ENCODE measurements at regions not wholly inside any gene's neighbourhood (a gene's known extent, or its start where the extent isn't known, plus 50 kb on each side); places are given as distances from the start of the nearest gene placed in this dataset.
"Not testable (repeated sequence)": the region's sequence is repeated elsewhere in the genome, so short reads cannot be mapped to it uniquely, and the experiment has no call there.

DNA sequence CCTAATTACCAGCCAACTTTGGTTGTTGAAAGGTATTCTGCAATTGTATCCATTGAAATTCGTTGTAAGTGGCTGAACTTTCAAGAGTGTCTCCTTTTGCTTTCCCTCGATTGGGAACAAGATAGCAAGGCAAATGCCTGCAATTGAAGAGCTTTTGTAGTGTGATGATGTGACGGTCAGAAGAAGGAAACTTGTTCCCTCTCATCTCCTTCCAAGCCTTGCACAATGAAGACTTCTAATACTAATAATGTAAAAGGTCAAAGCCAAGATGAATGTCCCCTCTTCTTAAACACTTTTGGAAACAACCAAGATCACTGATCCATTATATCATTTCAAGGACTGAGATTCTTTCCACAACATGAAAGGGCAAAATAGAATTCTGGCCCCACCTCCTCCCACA is 101.9 kb upstream of the LMCD1 start:
- DNase-seq: no peak
- in situ Hi-C loops (cut with HindIII; ENCODE audit: low pct_ligation_motif_present, low pct_unique_long_range_greater_than_20kb, low sequenced_read_pairs): no loop called here

DNA sequence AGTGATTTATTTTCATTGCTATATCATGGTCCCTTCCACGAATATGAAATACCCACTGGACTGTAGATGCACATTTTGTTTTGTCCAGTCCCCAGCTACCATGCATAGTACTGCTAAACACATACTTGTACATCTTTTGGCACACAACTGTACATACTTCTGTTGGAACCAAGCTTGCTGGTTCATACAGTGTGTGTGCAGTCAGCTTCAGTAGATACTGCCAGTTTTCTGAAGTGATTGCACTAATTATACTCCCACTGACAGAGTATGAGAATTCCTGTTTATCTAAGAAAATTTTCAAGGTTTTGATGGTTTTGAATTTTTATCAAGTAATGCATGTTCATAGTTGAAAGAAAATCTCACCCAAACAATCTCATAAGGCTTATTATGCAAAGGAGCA is 100.7 kb upstream of the LMCD1 start:
- DNase-seq: no peak
- in situ Hi-C loops (cut with HindIII; ENCODE audit: low pct_ligation_motif_present, low pct_unique_long_range_greater_than_20kb, low sequenced_read_pairs): no loop called here

DNA sequence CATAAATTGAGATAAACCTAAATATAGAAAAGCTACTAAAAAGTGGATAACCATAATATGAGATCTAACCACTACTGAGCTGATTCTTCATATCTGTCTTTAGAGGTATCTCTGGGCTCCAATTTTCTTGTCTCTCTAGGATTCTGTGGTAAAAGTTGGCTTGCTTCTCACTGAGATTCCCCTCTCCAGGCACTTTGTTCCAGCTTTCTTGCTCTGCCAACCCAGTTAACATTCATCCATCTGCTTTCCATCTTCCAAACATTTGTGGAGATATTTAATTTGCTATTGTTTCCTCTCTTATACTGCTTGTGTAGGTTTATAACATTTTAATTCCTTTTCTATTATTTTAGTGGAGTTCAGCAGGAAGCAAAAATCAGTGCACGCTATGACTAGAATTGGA is 97.6 kb upstream of the LMCD1 start:
- no peak for DNase-seq
- in situ Hi-C loops (cut with HindIII; ENCODE audit: low pct_ligation_motif_present, low pct_unique_long_range_greater_than_20kb, low sequenced_read_pairs): no loop called here

DNA sequence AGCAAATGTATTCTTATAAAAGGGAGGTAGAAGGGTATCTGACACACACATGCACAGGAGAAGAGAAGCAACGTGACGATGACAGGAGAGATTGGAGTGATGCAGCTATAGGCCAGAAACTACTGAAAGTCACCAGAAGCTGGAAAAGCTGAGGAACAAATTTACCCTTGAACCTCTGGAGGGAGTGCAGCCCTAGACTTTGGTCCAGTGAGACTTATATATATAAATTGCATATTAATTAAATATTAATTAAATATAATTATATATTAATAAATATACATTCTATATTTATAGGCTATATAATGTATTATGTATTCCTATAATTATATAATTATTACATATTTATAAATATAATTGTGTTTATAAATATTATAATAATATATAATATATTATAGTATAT is 96.5 kb upstream of the LMCD1 start:
- in situ Hi-C loops (cut with HindIII; ENCODE audit: low pct_ligation_motif_present, low pct_unique_long_range_greater_than_20kb, low sequenced_read_pairs): no loop called here
- no peak for DNase-seq

DNA sequence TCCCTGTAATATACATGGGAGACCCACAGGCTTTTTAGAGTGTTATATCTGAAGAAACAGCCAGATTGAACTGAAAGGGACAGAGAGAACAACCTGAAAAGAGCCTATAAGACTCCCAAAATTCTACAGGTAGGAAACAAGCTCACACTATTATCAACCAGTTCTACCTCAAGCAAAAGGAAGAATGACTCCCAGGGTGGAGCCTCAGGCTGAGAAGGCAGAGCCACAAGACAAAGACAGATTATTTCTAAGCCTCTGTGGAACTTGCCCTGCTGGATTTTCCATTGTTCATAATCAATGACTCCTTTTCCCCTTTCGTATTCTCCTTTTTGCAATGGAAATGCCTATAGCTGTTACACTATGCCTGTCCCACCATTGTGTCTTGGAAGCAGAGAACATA is 95.1 kb upstream of the LMCD1 start:
- no peak for DNase-seq
- in situ Hi-C loops (cut with HindIII; ENCODE audit: low pct_ligation_motif_present, low pct_unique_long_range_greater_than_20kb, low sequenced_read_pairs): no loop called here

DNA sequence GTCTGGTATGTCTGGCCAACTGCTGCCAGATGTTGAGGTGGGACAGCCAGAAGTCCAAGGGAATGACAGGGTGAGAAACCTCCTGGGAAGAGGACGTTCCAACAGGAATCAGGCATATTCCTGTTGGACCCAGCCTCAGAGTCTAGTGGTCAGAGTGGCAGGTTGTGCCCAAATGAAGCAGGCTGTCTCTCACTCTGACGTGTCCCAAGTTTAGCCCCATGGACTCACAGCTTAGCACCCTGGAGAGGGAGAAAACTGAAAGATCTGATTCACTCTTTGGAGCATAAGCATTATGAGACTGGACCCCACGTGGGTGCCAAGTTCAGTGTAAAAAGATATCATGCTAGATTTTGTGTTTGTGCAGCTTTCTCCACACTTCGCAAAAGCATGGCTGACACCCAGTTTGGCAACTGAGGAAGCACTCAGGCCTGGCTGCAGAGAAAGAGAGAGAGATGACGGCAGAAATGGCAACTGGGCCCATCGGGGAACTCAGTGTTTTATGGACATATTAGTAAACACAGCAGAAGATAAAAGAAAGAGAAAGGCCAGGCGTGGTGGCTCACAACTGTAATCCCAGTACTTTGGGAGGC is 88.2 kb upstream of the LMCD1 start:
- in situ Hi-C loops (cut with HindIII; ENCODE audit: low pct_ligation_motif_present, low pct_unique_long_range_greater_than_20kb, low sequenced_read_pairs): no loop called here

DNA sequence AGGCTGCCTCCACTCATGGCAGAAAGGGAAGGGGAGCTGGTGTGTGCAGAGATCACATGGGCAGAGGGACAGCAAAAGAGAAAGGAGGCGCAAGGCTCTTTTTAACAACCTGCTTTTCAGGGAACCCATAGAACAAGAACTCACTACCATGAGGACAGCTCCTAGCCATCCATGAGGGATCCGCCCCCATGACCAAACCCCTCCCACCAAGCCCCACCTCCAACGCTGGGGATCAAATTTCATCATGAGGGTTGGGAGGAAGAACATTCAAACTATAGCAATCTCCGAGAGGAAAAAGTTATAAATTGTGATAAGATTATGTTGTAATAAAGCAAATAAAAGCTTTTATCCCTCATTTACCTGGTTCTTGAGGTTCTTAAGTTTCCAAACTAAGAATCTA is 84.7 kb upstream of the LMCD1 start:
- in situ Hi-C loops (cut with HindIII; ENCODE audit: low pct_ligation_motif_present, low pct_unique_long_range_greater_than_20kb, low sequenced_read_pairs): no loop called here
- DNase-seq: peak; percentile 49

More for the DNA sequence above, 88.2 kb upstream of the LMCD1 start:
- no peak for DNase-seq

DNA sequence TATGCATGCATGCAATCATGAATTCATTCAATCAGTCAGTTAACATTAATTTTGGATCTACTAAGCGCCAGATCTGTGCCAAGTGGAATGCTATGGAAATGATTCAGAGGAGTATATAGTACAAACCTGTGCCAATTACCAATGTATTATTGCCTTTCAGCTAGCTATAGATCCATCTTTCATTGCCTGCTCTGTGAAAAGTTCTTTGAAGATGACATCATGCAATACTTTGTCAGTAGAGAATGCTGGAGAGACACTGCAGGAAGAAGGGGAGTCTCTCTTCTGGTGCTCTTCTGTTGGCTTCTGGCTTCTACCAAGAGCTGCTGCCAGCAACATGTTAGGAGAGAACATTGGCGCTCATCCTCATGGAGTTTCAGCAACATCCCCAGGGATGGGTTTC is 81.0 kb upstream of the LMCD1 start:
- in situ Hi-C loops (cut with HindIII; ENCODE audit: low pct_ligation_motif_present, low pct_unique_long_range_greater_than_20kb, low sequenced_read_pairs): no loop called here
- DNase-seq: no peak

DNA sequence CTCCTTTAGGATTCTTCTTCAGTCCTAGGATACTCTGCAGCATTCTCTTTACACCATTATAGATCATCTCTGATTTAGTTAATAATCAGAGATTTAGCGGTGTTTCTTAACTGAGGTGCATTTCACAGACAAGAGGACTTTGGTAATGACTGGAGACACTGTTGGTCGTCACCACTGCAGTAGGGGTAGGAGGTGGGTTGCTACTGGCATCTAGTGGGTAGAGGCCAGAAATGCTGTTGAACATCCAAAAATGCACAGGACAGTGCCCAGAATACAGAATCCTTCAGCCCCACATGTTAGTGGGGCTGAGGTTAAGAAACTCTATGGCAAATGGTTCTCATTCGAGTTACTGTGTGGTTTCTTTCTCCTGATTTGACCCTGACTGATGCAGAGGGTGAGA is 80.4 kb upstream of the LMCD1 start:
- DNase-seq: no peak
- in situ Hi-C loops (cut with HindIII; ENCODE audit: low pct_ligation_motif_present, low pct_unique_long_range_greater_than_20kb, low sequenced_read_pairs): no loop called here

DNA sequence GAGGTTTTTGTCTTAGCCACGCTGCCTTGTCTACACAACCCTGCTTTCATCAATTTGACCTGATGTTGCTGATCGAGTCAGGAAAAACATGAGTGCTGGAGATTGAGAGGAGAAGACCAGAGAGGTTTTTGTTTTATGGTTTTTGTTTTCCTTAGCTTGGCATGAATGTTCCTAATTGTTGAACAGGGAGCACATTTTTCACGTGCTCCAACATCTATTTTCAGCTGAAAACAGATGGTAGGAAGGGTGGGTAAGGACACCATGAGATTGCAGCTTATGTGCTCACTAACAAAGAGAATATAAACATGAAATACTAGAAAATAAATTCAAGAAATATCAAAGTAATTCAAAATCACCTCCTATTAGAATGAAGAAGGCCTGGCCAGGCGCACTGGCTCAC is 79.9 kb upstream of the LMCD1 start:
- DNase-seq: no peak
- in situ Hi-C loops (cut with HindIII; ENCODE audit: low pct_ligation_motif_present, low pct_unique_long_range_greater_than_20kb, low sequenced_read_pairs): no loop called here

DNA sequence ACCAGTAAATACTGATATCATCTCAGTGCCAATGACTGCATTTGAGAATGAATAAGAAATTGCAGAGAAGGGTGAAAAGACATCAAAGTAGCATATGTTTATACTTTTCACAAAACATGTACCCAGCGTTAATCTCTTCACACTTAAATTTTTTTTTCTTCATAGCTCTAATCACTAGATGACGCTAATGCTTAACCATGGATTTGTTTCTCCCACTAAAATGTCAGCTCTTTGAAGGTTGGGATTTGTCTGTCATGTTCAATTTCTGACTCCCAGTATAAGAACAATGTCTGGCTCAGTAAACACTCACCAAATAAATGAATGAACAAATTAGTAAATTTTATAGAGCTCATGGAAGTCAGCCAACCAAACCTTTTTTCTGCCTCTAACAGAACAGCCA is 78.3 kb upstream of the LMCD1 start:
- in situ Hi-C loops (cut with HindIII; ENCODE audit: low pct_ligation_motif_present, low pct_unique_long_range_greater_than_20kb, low sequenced_read_pairs): no loop called here
- DNase-seq: no peak

DNA sequence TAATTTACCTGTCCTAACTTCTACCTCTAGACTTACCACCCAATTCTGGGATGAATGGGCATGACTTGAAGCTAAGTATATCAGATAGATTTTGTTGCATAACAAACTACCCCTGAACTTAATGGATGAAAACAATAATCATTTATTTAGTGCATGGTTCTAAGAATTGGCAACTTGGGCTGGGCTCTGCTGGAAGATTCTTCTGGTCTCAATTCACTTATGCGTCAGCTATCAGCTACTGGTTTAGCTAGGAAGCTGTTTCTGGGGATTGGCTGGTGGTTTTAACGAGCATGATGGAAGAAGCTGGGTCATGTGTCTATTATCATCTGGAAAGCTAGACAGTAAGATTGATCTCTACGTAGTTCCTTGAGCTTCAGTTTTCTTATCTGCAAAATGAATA is 77.3 kb upstream of the LMCD1 start:
- in situ Hi-C loops (cut with HindIII; ENCODE audit: low pct_ligation_motif_present, low pct_unique_long_range_greater_than_20kb, low sequenced_read_pairs): no loop called here

DNA sequence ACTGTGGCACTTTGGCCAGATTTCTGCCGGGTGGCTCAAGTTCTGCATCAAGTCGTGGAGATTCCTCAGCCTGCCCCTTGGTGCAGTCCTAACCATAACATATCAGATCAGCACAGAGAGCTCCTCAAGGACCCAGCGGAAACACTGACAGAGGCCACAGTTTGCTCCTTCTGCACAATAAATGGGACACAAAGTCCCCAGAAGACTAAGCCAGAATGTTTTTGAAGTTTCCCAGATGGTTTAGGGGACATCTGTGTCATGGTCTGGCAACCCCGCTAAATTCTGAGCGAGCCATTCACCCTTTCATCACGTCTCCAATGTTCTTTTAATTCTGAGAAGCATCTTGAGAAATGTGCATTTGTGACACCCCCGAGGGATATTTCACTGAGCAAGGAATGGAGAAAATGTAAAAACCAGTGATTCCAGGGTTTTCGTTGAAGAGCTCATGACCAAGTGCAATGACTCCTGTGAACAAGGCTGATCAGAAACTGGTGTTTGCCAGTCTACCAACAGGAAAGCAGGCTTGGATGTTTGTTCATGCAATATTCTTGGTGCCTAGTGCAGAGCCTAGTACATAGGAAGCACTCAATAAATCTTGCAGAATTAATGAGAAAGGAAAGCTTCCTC is 64.8 kb upstream of the LMCD1 start:
- DNase-seq: no peak
- in situ Hi-C loops (cut with HindIII; ENCODE audit: low pct_ligation_motif_present, low pct_unique_long_range_greater_than_20kb, low sequenced_read_pairs): no loop called here

More for the DNA sequence above, 77.3 kb upstream of the LMCD1 start:
- no peak for DNase-seq

DNA sequence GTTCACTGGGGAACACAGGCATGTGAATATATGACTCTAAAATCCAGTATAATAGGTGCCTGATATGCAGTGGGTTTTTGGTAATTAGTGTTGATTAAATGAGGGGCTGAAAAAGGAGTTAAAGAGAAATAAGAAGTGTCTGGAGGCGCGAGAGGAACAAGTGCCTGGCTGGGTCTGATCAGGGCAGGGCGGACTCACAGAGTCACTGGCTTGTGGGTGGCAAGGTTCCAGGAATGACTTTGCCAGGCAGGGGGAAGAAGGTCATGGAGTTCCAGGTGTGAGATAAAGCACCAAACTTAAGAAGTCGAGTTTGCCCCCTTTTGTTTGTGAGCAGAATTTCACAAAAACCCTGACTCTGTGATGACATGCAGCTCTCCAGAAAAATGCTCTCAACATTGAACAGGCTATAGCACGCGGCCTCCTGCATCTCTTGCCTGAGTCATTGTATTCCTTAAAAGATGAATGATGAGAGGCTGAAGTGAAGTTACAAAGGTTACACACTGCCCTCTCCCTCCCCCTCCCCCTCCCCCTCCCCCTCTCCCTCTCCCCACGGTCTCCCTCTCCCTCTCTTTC is 63.0 kb upstream of the LMCD1 start:
- no peak for DNase-seq
- in situ Hi-C loops (cut with HindIII; ENCODE audit: low pct_ligation_motif_present, low pct_unique_long_range_greater_than_20kb, low sequenced_read_pairs): no loop called here

DNA sequence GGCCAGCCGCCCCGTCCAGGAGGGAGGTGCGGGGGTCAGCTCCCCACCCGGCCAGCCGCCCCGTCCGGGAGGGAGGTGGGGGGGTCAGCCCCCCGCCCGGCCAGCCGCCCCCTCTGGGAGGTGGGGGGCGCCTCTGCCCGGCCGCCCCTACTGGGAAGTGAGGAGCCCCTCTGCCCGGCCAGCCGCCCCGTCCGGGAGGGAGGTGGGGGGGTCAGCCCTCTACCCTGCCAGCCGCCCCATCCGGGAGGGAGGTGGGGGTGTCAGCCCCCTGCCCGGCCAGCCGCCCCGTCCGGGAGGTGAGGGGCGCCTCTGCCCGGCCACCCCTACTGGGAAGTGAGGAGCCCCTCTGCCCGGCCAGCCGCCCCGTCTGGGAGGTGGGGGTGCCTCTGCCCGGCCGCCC is 61.5 kb upstream of the LMCD1 start:
- DNase-seq; in situ Hi-C loops (cut with HindIII; ENCODE audit: low pct_ligation_motif_present, low pct_unique_long_range_greater_than_20kb, low sequenced_read_pairs): not testable (repeated sequence)

DNA sequence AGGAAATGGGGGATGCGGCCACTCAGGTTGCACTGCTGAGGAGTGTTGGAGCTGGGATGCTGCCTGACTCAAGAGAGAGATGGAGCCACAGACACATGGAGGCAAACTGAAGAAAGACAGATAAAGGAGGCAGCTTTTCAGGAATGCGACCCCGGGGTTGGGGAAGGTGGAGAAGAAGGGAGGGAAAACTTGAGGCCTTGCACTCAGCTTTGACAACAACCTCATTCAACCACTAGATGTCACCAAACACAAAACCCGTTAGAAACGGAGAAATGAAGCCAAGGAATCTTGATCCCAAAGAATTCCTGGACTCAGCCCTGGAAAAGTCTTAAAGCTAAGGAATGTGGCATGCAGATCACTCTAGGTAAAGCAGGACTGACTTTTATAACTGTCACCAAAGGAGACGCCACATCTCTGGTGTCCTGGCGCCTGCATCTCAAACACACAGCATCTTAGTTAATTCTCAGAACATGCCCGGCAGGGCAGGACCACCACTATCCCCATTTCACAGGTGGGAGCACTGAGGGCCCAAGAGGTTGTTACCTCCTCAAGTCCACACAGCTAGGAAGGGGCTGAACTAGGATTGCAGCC is 59.6 kb upstream of the LMCD1 start:
- in situ Hi-C loops (cut with HindIII; ENCODE audit: low pct_ligation_motif_present, low pct_unique_long_range_greater_than_20kb, low sequenced_read_pairs): no loop called here
- DNase-seq: peak; percentile 78

DNA sequence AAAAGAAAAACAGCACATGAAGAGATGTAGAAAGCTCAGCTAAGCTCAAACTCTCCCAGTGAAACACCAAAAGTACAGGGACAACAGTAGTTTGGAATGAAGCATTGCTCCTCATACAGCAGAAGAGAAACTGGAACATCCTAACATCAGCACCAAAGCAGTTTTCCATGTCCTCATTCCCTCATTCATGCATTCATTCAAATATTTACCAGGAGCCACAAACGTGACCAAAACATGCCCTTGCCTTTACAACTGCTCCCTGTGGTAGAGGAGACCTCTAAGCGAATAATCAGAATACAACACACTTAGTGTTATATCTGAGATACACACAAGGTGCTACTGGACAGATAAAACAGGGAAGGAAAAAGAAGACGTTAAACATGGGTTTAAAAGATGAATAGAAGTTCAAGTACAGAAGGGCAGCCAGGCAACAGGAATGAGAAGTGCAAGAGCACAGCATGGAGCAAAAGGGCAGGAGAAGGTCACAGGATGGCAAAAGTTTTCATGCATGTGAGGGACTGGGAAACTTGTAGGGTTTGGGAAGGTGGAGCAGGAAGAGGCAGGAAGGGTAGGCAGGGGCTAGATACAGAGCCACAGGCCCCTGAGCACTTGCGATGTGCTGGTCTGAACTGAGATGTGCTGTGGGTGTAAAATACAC is 58.5 kb upstream of the LMCD1 start:
- peak; percentile 21 for DNase-seq
- in situ Hi-C loops (cut with HindIII; ENCODE audit: low pct_ligation_motif_present, low pct_unique_long_range_greater_than_20kb, low sequenced_read_pairs): no loop called here

DNA sequence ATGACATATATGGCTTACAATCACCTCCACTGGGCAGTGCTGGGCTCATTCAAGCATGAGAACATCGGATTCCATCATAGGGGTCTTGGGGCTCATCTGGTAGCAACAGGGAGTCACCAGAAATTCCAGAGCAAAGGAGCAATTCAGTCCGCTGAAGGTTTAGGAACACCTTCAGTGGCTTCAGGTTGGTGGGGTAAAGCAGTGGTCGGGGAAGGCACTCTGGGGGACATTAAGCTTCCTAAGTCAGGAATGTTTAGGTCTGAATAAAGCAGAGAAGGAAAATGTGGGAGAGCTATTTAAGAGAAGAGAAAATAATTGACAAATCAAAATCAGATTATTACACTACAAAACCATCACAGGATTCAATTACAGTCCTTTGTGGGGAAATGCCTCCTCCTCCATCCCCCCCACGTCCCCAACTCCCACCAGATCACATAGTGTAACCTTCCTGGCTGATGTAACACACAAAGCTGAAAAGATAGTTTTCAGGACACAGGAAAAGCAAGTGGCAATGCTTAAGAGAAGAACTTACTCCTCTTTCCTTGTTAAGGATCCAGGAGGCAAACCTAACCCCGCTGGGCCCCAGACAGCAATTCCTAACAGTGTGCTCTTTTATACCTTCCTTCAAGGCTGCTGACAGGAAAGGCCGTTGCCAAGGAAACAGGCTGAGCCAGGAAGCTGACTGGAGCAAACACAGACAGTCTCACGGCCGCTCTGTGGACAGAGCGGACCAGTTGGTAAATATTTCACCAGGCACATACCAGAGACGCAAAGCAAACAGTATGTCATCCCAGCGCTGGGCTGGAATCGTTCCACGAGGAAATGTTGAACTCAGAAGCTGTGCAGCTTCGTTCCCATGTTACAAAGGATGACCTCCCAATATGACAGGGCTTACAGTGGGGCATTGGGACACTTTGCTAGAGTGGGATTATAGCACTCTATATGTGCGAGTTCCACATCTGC is 57.5 kb upstream of the LMCD1 start:
- peak; percentile 98 for DNase-seq
- in situ Hi-C loops (cut with HindIII; ENCODE audit: low pct_ligation_motif_present, low pct_unique_long_range_greater_than_20kb, low sequenced_read_pairs): no loop called here

DNA sequence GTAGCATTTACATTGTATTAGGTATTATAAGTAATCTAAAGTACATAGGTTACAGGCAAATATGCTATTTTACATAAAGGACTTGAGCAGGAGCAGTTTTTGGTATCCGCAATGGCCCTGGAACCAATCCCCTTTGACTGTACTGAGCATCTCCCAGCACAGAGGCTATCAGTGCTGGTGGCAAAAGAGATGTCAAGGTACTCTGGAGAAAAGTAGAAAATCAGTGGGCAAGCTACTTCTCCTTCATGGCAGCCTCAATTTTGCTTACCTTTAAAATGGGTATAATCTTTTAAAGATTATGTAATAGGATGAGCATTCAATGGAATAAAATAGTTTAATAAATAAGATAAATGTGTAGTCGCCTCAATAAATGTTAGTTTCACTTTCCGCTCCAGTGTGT is 56.7 kb upstream of the LMCD1 start:
- DNase-seq: no peak
- in situ Hi-C loops (cut with HindIII; ENCODE audit: low pct_ligation_motif_present, low pct_unique_long_range_greater_than_20kb, low sequenced_read_pairs): no loop called here

Measured in ACHN (cell line).